ENCODE measurements at regions not wholly inside any gene's neighbourhood (a gene's known extent, or its start where the extent isn't known, plus 50 kb on each side); places are given as distances from the start of the nearest gene placed in this dataset.

DNA sequence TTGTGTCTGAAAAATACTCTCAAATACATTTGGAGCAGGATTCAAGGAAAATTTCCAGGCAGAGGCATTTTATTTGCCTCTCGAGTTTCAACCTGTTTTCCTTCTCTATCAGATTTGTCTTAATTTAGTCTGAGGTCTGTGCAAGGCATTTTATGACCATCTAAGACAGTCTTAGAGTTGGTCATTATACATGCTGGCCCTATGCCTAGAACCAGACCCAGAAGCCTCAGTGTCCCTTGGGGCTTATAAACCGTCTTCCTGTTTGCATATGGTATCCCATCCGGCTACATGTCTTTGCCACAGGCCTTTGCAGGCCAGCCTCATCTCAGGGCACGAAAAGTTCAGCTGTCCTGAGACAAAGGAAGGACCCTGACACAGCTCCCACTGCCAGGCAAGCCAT, 346.1 kb downstream of the SIPA1L2 start:
- no peak for DNase-seq (ENCODE audit: low read depth, low spot score)

DNA sequence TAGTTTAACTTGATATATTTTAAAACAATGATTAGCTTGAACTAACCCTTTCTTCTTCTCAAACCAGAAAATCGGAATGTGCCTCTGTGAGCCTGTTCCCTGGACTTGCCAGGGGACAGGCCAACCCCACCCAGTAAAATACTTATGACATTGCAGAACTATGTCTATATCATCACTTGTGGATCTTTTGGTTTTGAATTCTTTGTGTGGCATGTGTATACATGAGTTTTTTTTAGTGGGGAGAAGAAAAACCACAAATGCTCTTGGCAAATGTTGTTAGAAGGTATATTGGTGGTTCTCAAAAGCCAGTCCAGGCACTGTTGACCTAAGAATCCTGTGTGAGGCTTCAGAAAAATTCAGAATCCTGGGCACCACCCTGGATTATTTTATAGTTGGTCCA, 347.4 kb downstream of the SIPA1L2 start:
- DNase-seq (ENCODE audit: low read depth, low spot score), result no peak

DNA sequence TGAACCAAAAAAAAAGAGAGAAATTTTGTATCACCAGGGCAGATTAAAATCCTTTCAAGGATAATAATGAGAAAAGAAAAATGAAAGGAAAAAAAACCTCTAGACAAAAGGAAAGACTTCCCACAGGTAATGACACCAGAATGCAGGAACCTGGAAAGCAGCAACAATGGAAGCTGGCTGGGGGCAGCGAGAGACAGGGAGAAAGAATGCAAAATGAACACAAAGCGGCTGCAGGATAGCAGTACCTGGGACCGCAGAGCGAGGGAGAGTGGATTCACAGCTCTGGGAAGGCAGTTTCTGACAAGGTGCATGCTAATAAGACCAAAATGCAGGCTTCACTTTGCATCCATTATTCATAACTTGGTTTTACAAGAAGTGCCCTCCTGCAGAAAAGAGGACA, 349.0 kb downstream of the SIPA1L2 start:
- DNase-seq (ENCODE audit: low read depth, low spot score), result peak; percentile 42

DNA sequence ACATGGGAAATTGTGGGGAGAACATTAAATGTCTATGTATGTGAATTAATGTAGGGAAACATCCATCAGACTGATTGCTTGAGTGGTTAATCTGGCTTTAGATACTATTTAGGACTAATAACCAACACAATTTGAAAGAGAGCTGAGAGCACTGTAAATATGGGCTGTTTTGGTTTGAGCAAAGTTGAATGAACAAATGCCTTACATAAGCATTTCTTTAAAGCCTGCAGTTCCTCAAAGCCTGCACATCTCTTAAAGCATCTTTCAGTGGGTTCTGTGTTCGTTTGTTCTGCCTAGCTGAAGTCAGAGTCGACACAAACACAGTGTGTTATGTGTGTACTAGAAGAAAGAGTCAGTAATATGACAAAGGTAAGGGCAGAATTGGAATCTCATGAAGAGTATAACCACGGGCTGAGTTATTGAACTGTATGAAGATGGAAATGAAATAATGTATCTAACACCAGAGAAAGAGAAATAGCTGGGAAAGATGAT, 350.0 kb downstream of the SIPA1L2 start:
- DNase-seq (ENCODE audit: low read depth, low spot score), result no peak

DNA sequence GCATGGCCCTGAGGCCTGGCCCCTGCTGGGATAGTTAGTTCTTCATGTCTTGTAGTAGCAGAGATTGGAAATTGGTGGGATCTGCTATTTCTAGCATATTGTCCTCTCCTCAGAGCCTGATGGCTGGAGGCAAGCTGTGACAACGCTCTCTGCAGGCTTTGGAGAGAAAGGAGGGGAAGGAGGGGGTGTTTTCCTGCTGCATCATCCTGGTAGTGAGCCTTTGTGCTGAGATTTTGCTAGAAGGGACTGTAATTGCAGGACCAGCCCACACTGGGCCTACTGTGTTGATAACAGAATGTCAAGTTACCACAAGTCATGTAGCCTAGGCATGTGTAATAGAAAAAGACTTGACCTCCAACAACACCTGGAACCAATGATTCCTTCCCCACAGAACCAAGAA, 351.0 kb downstream of the SIPA1L2 start:
- DNase-seq (ENCODE audit: low read depth, low spot score), result no peak

DNA sequence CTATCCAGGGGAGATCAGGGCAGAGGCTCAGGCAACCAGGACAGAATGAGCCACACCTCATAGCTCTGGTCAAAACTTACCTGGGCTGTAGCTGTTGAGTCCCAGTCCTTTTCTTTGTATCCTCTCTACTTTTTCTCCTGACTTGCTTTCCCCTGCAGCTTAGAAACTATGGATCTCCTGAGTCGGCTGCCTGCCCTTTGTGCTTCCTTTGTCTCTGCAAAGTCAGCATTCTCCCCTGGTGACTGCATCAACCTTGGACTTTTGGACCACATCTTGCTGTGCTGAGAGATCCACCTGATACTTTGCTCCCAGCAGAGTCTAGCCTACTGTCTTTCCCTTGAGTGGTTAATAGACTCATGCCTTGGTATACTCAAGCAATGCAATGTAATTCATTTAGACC, 353.3 kb downstream of the SIPA1L2 start:
- no peak for DNase-seq (ENCODE audit: low read depth, low spot score)

DNA sequence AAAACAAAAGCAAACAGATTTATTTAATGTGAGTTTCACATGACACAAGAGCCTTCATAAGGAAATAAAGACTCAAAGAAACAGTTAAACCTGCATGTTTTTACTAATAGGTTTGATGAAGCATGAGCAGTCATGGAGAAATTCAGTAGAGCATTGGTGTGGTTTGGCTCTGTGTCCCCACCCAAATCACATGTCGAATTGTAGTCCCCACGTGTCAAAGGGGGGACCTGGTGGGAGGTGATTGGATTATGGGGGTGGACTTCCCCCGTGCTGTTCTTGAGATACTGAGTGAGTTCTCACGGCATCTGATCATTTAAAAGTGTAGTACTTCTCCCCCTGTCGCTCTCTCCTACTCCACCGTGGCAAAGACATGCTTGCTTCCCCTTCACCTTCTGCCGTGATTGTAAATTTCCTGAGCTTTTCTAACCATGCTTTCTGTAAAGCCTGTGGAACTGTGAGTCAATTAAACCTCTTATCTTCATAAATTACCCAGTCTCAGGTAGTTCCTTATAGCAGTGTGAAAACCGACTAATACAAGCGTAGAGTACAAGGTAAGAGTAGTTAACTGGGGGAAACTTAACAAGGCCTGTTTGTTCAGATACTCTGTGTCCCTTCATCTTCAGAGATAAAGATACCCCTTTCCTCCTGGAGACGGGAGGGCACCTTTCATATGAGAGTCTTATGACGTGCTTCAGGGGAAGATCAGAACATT, 354.8 kb downstream of the SIPA1L2 start:
- DNase-seq (ENCODE audit: low read depth, low spot score), result no peak

DNA sequence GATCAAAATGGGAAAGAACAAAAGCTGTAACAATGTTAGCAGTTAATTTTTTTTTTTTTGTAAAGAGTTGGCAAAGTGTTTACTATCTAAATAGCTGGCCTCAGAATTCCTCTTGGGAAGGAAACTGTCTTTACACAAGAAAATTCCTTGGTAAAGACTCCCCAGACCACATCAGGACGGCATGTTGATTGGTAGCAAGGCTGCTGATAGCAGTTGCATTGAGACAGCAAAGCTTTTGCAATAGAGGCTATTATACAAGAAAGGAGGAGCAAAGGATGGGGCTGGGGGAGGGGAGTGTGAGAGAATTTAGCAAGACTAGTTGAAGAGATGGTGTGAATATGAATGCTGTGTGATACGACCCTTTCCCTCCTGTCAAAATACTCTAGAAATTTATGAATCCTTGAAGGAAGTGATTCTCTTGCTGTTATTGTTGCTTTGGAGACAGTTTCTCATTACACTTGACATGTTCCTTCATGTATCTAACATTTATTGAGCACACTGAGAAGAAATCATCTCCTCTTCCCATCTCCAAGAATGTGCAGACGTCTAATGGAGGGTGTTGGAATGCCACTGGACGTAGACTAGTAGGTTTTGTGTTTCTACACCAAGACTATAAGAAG, 355.6 kb downstream of the SIPA1L2 start:
- DNase-seq (ENCODE audit: low read depth, low spot score), result no peak

DNA sequence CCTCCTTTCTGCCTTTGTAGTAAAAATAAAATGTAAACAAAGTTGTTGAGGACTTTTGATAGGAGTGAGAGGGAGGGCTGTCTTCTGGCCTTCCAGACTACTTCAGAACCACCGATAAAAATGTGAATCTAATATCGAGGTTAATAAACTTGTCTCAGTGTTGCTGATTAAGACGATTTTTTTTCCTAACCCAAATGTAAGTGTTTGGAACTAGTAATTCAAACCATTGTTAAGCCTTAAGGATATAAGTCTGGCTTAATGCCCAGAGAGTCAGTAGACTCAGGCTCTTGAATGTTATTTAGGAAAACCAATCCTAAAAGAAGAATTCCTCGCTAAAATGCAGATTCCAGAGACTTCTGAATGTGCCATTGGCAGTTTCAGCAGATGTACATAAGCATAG, 356.9 kb downstream of the SIPA1L2 start:
- no peak for DNase-seq (ENCODE audit: low read depth, low spot score)

DNA sequence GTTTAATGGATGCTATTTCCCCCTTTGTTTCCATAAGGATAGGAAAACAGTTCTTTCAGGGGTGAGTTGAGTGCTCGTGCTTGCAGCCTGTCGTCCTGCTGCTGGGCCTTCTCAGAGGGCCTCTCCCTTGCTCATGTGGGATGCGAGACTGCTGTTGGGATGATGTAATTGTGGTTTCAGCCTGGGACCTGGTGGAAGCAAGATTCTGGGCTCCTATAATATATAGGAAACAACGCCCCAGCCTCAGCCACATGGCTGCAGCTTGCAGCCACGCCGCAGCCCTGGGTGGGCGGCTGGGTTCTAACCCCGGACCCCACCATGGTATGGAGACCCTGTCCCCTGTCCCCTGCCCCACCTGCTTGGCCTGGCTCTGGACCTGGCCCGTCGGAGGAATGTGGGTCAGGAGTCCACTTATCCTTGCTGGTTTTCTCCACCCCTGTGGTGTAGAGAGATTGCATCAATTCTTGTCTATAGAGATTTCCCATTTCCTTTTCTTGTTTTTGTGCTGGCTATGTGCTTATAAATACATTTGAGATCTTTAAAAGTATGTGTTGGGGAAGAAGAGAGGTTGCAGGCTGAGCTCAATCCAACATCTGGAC, 357.8 kb downstream of the SIPA1L2 start:
- DNase-seq (ENCODE audit: low read depth, low spot score), result no peak

DNA sequence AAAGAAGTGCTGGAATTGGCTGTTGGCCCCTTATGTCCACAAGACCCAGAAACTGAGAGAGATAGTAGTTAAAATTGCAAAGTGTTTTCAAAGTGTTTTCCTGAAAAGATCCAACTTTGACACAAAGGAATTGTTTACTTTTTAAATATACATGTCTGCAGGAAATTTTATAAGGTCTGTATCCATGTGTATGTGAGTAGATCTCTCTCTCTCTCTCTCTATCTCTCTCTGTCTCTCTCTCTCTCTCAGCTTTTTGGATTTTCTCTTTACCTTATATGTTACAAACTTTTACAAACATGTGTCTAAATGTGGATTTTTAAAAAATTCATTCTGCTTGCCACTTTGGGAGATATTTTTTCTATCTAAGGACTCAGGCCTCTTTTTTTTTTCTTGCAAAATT, 358.6 kb downstream of the SIPA1L2 start:
- DNase-seq (ENCODE audit: low read depth, low spot score), result no peak

DNA sequence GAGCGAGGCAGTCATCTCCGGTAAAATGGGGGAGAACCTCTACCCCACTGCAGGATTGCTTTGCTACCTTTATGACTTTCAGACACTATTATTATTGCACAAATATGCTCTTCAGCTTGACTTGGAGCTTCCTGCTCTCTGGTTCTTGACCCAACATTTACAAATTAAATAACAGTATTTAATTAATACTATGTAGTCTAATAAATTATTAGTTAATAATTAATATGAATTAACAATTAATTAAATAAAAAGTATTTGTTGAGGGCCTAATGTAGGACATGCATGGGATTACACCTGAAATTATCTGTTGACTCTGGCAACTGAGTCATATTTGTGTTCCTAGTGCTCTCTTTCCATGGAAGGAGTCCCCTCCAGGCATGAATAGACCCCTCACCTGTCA, 359.9 kb downstream of the SIPA1L2 start:
- DNase-seq (ENCODE audit: low read depth, low spot score), result no peak

DNA sequence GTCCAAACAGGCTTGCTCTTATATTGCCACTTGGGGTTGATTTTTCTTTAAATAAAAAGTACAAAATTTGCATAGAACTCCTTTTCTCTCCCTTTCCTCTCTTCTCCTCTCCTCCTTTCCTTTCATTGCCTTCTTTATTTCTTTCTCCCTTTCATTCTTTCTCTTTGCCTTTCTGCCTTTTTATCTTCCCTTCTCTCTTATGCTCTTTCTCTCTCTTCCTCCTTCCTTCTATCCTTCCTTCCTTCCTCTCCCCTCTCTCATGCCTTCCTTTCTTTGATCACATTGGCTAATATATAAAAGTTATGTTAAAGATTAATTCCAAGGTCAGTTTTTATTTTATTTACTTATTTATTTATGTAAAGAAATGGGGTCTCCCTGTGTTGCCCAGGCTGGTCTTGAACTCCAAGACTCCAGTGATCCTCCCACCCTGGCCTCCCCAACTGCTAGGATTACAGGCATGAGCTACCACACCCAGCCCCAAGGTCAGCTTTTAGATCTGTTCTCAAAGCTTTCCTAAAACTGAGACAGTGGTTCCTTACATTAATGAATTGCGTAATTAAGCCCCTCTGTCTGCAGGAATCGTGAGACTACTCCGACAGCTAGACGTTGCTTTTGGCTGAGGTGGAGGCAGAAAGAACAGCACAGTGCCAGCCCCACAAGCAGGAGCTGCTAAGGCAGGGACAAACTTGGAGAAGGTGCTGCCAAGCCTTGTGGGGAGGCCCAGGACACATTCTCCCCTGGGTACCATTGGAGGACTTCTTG, 361.9 kb downstream of the SIPA1L2 start:
- DNase-seq (ENCODE audit: low read depth, low spot score), result no peak

DNA sequence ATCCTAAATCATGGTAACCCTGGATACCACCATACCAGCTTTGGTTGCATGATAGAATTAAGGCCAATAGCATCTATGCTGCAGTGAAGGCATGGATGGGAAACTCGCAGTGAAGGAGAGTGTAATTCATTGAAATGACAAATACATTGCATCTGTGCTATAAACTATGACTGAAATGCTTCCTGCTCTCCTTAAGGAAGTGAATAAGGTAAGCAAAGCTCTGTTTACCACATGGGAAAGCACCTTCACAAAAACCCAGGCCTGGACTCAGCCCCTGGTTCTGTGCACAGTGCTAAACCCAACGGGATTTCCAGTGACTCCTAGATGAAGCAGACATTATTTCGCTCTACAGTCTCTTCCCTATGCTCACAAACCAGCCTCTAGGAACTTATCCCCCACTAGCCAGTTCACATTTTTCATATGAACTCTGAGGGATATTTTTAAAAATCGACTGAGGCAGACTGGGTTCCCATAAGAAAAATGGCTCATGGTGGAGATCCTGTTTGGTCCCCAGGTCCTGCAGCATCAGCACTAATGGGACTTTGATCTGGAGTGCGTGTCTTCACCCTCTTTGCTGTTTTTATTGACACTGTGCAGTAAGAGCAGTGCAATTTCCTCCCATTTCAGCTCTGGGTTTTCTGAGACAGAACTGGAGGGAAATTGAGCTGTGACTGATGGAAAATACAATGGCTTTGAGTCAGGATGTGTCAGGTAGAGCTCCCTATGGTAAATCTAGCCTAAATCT, 362.7 kb downstream of the SIPA1L2 start:
- no peak for DNase-seq (ENCODE audit: low read depth, low spot score)

DNA sequence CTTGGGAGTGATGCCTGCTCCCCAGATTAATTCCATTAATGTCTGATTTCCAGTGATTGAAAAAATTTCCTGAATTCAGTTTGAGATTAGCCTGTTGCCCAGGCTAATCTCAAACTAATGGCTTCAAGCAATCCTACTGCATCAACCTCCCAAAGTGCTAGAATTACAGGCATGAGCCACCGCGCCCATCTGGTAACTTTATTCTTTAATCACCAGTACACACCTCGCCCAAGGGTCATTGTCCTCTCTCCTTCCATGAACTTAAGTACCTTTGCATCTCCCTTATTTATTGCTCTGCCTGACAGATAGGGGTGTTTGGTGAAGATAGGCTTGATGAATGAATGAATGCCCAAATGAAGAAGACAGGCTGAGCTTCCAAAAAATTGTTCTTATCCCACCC, 366.5 kb downstream of the SIPA1L2 start:
- DNase-seq (ENCODE audit: low read depth, low spot score), result no peak

DNA sequence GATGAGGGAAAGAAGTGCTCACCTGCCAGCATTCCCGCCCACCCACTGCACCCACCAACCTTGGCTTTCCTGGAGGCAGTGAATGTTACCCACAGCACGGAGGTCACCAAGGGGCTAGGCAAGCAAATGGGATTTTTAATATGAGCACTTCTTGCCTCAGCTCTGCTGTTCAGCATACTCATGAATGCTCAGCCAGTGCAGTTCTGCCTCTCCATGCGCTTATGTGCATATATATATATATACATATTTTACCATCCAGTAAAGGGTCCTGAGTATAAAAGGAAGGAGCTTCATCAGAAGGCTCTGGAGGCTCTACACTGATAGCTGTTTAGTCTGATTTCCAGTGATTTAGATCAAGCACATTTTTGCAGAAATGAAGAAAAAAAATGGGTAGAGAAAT, 366.9 kb downstream of the SIPA1L2 start:
- DNase-seq (ENCODE audit: low read depth, low spot score), result no peak

DNA sequence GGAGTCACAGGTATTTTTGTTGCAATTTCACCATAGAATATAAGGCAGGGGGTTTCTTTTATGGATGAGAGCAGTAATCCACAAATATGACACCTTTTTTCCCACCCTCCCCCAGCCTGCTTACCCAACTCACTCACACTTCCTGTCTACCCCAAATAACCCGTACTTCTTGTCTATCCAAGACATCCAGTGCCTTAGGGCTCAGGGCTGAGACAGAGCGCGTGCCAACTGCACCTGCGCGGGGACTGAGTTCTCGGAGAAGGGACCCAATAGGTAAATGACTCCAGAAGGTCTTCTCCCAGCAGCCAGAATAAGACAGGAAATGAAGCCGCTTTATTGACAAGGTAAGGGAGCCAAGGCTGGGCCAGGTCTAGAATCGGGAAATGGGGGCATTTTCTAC, 369.1 kb downstream of the SIPA1L2 start:
- DNase-seq (ENCODE audit: low read depth, low spot score), result no peak

DNA sequence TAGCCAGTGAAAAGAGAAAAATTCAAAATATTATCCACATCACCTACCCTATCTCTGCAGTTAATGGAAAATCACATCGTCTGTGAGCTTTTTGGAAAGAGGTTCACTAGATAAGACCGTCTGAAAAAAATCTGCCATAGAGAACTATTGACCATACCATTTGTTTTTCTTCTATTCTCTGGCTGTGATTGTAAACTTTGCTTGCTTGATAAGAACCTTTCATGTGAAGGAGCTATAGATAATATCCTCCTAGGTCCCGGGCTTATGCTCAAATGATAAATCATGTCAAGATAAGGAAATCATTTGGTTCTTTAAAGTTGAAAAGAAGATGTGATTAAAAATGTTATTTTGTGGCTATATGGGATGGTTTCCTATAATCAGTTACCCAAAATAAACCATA, 369.9 kb downstream of the SIPA1L2 start:
- no peak for DNase-seq (ENCODE audit: low read depth, low spot score)

DNA sequence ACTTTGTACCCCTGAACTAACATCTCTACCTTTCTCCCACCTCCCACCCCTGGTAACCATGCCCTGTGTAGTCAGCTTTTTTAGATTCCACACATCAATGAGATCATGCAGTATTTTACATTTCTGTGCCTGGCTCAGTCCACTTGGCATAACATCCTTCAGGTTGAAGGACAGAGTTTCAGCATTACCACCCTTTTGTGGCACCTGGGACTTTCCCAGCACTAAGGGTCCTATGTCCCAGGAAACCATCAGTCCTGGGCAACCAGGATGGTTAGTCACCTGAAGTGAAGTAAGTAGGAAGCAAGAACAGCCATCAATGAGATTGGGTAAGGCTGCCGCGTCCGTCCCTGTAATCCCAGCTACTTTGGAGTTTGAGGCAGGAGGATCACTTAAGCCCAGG, 370.6 kb downstream of the SIPA1L2 start:
- DNase-seq (ENCODE audit: low read depth, low spot score), result no peak

DNA sequence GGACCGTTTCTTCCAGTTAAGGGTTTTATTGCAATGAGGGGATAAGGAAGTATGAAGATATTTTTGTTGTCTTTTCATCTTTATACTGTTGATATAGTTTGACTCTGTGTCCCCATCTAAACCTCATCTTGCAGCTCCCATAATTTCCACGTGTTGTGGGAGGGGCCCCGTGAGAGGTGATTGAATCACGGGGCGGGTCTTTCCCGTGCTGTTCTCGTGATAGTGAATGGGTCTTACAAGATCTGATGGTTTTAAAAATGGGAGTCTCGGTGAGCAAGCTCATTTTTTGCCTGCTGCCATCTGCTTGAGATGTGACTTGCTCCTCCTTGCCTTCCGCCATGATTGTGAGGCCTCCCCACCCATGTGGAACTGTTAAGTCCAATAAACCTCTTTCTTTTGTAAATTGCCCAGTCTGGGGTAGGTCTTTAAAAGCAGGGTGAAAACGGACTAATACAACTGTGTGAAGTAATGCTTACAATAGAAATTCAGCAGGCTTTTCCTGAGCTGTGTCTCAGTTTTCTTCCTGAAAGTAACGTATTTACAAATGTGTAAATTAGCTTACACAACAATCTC, 377.3 kb downstream of the SIPA1L2 start:
- DNase-seq (ENCODE audit: low read depth, low spot score), result peak; percentile 28

DNA sequence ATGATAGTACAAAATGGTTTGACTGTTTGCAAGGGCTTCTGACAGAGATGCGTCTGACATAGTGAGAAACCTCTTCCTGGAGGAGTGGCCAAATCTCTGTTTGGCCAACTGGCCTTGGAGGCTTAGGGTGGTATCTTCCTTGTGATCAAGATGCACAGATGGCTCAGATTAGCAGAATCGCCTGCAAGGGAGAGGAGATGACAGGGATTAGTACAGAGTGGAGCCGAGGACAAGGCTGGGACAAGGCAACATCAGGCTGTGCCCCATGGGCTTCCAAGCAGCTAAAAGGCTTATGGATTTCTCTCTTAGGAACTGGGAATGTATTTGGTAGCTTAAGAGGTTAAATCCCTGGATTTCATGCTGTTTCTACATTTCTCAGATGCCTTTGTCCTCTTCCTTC, 379.1 kb downstream of the SIPA1L2 start:
- DNase-seq (ENCODE audit: low read depth, low spot score), result no peak
